MCF 10A (cell line): ENCODE measurements at regions not wholly inside any gene's neighbourhood (a gene's known extent, or its start where the extent isn't known, plus 50 kb on each side); places are given as distances from the start of the nearest gene placed in this dataset.

Experiments
- BruUV-seq: library from RNA; stranded (reverse); fragments of 400-500 nt; replicated peaks from 2 replicates; lab custom pipeline; 2021; lab: Mats Ljungman, UMichigan
- CTCF ChIA-PET: fragments of 300-600 bp; sonication (Branson Sonifier 250); formaldehyde crosslinking; extraction: SDS; loops from one replicate; lab custom pipeline; 2021; ENCODE audit warnings: antibody characterized with exemption, inconsistent platforms; lab: Yijun Ruan, JAX
- POLR2A ChIA-PET: fragments of 300-600, 350-650 bp; sonication (Branson Sonifier 250); formaldehyde crosslinking; extraction: SDS; loops from one replicate; lab custom pipeline; 2020; ENCODE audit warnings: antibody characterized with exemption, inconsistent platforms; lab: Yijun Ruan, JAX
- DNase-seq: peaks from one replicate; pipeline ENCODE4 v3.0.0-alpha.2; 2018; ENCODE audit not compliant: unreplicated experiment
- H3K27ac Mint-ChIP-seq: one replicate; pipeline ENCODE4 v1.8.0; 2022; ENCODE audit warnings: mild to moderate bottlenecking, low read depth, mixed read lengths; ENCODE audit not compliant: unreplicated experiment
- H3K27me3 Mint-ChIP-seq: one replicate; pipeline ENCODE4 v1.8.0; 2022; ENCODE audit warnings: mixed read lengths; ENCODE audit not compliant: insufficient read depth, unreplicated experiment
- H3K36me3 Mint-ChIP-seq: one replicate; pipeline ENCODE4 v1.8.0; 2022; ENCODE audit warnings: mild to moderate bottlenecking, moderate library complexity, mixed read lengths; ENCODE audit not compliant: insufficient read depth, unreplicated experiment
- H3K4me1 Mint-ChIP-seq: one replicate; pipeline ENCODE4 v1.8.0; 2022; ENCODE audit warnings: mixed read lengths; ENCODE audit not compliant: insufficient read depth, unreplicated experiment
- H3K4me3 Mint-ChIP-seq: one replicate; pipeline ENCODE4 v1.8.0; 2022; ENCODE audit warnings: mild to moderate bottlenecking, moderate library complexity, mixed read lengths; ENCODE audit not compliant: unreplicated experiment
- H3K9me3 Mint-ChIP-seq: one replicate; pipeline ENCODE4 v1.8.0; 2022; ENCODE audit warnings: mixed read lengths; ENCODE audit not compliant: unreplicated experiment
- CTCF ChIP-seq: fragments of 200-600 bp; IDR thresholded peaks from one replicate; pipeline ENCODE4 v1.8.0; 2022; ENCODE audit warnings: antibody characterized with exemption, mild to moderate bottlenecking; ENCODE audit not compliant: unreplicated experiment
- intact Hi-C: fragments of 100-400 bp; cut with micrococcal nuclease; formaldehyde crosslinking; loops from 2 replicates; pipeline ENCODE4 v1.14.1; 2022

GRCh38 chr2:538646-539045 is 138.6 kb downstream of the TMEM18 start:
- POLR2A ChIA-PET: no interaction called here
- Mint-ChIP-seq H3K27me3 (peaks cover 47% of the 10 kb centered on the region), H3K4me3 (no peak overlapping the region), H3K9me3 (peaks cover 19% of the 10 kb centered on the region), H3K36me3 (no peaks in the 10 kb centered on the region), H3K27ac (no peak overlapping the region), H3K4me1 (no peaks in the 10 kb centered on the region)
- CTCF ChIA-PET: interaction anchor here (1.4 kb wide), 1 partner anchor 99 kb away, joined by 5 read pairs; no protein-coding TSS in a partner anchor
- intact Hi-C loops: no loop called here
- no peak for TF ChIP-seq CTCF
- DNase-seq: no peak
- no TSS peak for BruUV-seq

- Mint-ChIP-seq H3K36me3 (no peaks in the 10 kb centered on the region), H3K9me3 (peaks cover 19% of the 10 kb centered on the region), H3K4me1 (no peaks in the 10 kb centered on the region), H3K27ac (no peak overlapping the region), H3K27me3 (peaks cover 19% of the 10 kb centered on the region), H3K4me3 (no peak overlapping the region)
- intact Hi-C loops: loop anchor here (2.0 kb wide), 1 partner anchor 34 kb away; no protein-coding TSS in a partner anchor
- TF ChIP-seq CTCF: peak; percentile 24
- no TSS peak for BruUV-seq
- ChIA-PET CTCF (interaction anchor here (0.7 to 1.0 kb wide), 2 partner anchors 17 to 200 kb away, joined by 3 read pairs; no protein-coding TSS in a partner anchor), POLR2A (no interaction called here)
- peak; percentile 19 for DNase-seq
These were observed 142.0 kb downstream of the TMEM18 start for GRCh38 chr2:535222-535621.

GRCh38 chr2:529852-530251 is 147.4 kb downstream of the TMEM18 start:
- no TSS peak for BruUV-seq

More at GRCh38 chr2:529852-530251, 147.4 kb downstream of the TMEM18 start:
- Mint-ChIP-seq H3K4me3 (no peak overlapping the region), H3K27ac (no peak overlapping the region), H3K36me3 (peaks cover 6% of the 10 kb centered on the region), H3K4me1 (no peaks in the 10 kb centered on the region), H3K27me3 (no peaks in the 10 kb centered on the region), H3K9me3 (peaks cover 8% of the 10 kb centered on the region)
- intact Hi-C loops: loop anchor here (1.0 to 10.0 kb wide), 3 partner anchors 107 to 1235 kb away; no protein-coding TSS in a partner anchor
- no peak for DNase-seq
- CTCF ChIA-PET: interaction anchor here (0.6 to 2.7 kb wide), 18 partner anchors 12 to 1240 kb away, joined by 3 to 88 read pairs (median 4); no protein-coding TSS in a partner anchor
- POLR2A ChIA-PET: interaction anchor here (0.6 to 2.1 kb wide), 5 partner anchors 38 to 136 kb away, joined by 4 to 12 read pairs (median 5); no protein-coding TSS in a partner anchor
- TF ChIP-seq CTCF: no peak
